H1 (cell line): ENCODE measurements at regions not wholly inside any gene's neighbourhood (a gene's known extent, or its start where the extent isn't known, plus 50 kb on each side); places are given as distances from the start of the nearest gene placed in this dataset.

Experiments used
- CTCF ChIA-PET: fragments of 300-600 bp; sonication (Branson Sonifier 250); formaldehyde crosslinking; loops from one replicate; lab custom pipeline; 2021; ENCODE audit not compliant: partially characterized antibody; lab: Charles Lee
- POLR2A ChIA-PET: fragments of 300-600 bp; sonication (Branson Sonifier 250); formaldehyde crosslinking; loops from one replicate; lab custom pipeline; 2021; ENCODE audit warnings: inconsistent platforms; ENCODE audit not compliant: partially characterized antibody; lab: Charles Lee
- DNase-seq, 2 experiments: peaks; one replicate each; pipeline versions ENCODE4 v3.0.0 to v3.0.0-alpha.2; 2010 to 2022; ENCODE audit warnings: low spot score in 2 of 2, low read depth in 1 of 2, mixed read lengths in 1 of 2
- FAIRE-seq: peaks from 2 replicates; lab custom pipeline; 2011; peaks lifted over from hg19 to GRCh38; lab: Jason Lieb, UNC
- H2AFZ ChIP-seq: 2 replicates; pipeline ENCODE4 v1.8.1; 2012; ENCODE audit warnings: low read length, inconsistent platforms
- H2AK5ac ChIP-seq: 2 replicates; pipeline ENCODE4 v1.6.1; 2013; ENCODE audit warnings: low read depth, low read length
- H2BK120ac ChIP-seq: replicated peaks from 2 replicates; pipeline ENCODE3; 2013; ENCODE audit warnings: low read depth, low read length, inconsistent platforms
- H2BK12ac ChIP-seq: 2 replicates; pipeline ENCODE4 v1.6.1; 2013; ENCODE audit warnings: low read depth, low read length
- H2BK15ac ChIP-seq: 2 replicates; pipeline ENCODE4 v1.6.1; 2013; ENCODE audit warnings: low read length
- H2BK20ac ChIP-seq: 2 replicates; pipeline ENCODE4 v1.6.1; 2013; ENCODE audit warnings: low read length
- H2BK5ac ChIP-seq: 2 replicates; pipeline ENCODE4 v1.6.1; 2013; ENCODE audit warnings: low read depth, low read length
- H3K14ac ChIP-seq: 2 replicates; pipeline ENCODE4 v1.6.1; 2013; ENCODE audit warnings: inconsistent platforms; ENCODE audit not compliant: insufficient read length
- H3K18ac ChIP-seq: 2 replicates; pipeline ENCODE4 v1.6.1; 2013; ENCODE audit warnings: low read length; ENCODE audit errors: extremely low read depth
- H3K23ac ChIP-seq: 2 replicates; pipeline ENCODE4 v1.6.1; 2013; ENCODE audit warnings: inconsistent platforms; ENCODE audit not compliant: insufficient read length
- H3K23me2 ChIP-seq: 2 replicates; pipeline ENCODE4 v1.6.1; 2013; ENCODE audit warnings: low read depth, low read length
- H3K27ac ChIP-seq: 2 replicates; pipeline ENCODE4 v1.6.1; 2011; ENCODE audit warnings: low read depth, low read length, inconsistent platforms
- H3K27me3 ChIP-seq, 4 experiments: replicated peaks in 1 of 4; 1 replicate in 1 of 4; 2 replicates in 3 of 4; pipeline versions ENCODE4 v1.6.1 to v1.8.1; 2011 to 2013; ENCODE audit warnings: low read length in 3 of 4, mild to moderate bottlenecking in 3 of 4, inconsistent platforms in 2 of 4, mixed read lengths in 2 of 4, moderate library complexity in 1 of 4; ENCODE audit not compliant: control insufficient read depth in 3 of 4, insufficient read depth in 3 of 4; ENCODE audit errors: extremely low read depth in 1 of 4
- H3K36me3 ChIP-seq, 4 experiments: 2 replicates each; pipeline versions ENCODE4 v1.6.1 to v1.8.1; 2011 to 2013; ENCODE audit warnings: mild to moderate bottlenecking in 4 of 4, low read length in 3 of 4, moderate library complexity in 2 of 4, control low read depth in 1 of 4, inconsistent platforms in 1 of 4; ENCODE audit not compliant: insufficient read depth in 4 of 4, control insufficient read depth in 2 of 4
- H3K4ac ChIP-seq: replicated peaks from 2 replicates; pipeline ENCODE3; 2013; ENCODE audit warnings: low read length, low read depth, mixed read lengths, inconsistent platforms; ENCODE audit not compliant: insufficient read length
- H3K4me1 ChIP-seq, 4 experiments: replicated peaks in 1 of 4; 1 replicate in 1 of 4; 2 replicates in 3 of 4; pipeline versions ENCODE4 v1.6.1 to v1.8.1; 2011 to 2013; ENCODE audit warnings: low read length in 3 of 4, inconsistent platforms in 2 of 4, mixed read lengths in 1 of 4; ENCODE audit not compliant: insufficient read depth in 4 of 4, control insufficient read depth in 3 of 4
- H3K4me2 ChIP-seq, 2 experiments: 2 replicates each; pipeline versions ENCODE4 v1.6.1 to v1.8.1; 2011 to 2013; ENCODE audit warnings: low read depth in 2 of 2, low read length in 2 of 2, control low read depth in 1 of 2, inconsistent platforms in 1 of 2, mild to moderate bottlenecking in 1 of 2; ENCODE audit not compliant: insufficient read depth in 1 of 2
- H3K4me3 ChIP-seq, 4 experiments: fragments of 200-600, 300-600 bp in 1 of 4; sonication (generic), shearing (Covaris generic), sonication (Bioruptor Twin) in 1 of 4; 2 replicates each; pipeline versions ENCODE4 v1.5.1 to v1.8.1; 2011 to 2016; ENCODE audit warnings: low read length in 4 of 4, low read depth in 3 of 4, control low read depth in 2 of 4, inconsistent platforms in 2 of 4, mild to moderate bottlenecking in 2 of 4, mixed read lengths in 1 of 4, moderate library complexity in 1 of 4; ENCODE audit not compliant: insufficient read depth in 2 of 4; ENCODE audit errors: extremely low read depth in 1 of 4
- H3K56ac ChIP-seq: replicated peaks from 2 replicates; pipeline ENCODE3; 2013; ENCODE audit warnings: low read depth, mild to moderate bottlenecking, mixed read lengths, low read length, inconsistent platforms; ENCODE audit not compliant: insufficient read length
- H3K79me1 ChIP-seq: 2 replicates; pipeline ENCODE4 v1.6.1; 2013; ENCODE audit warnings: low read depth, low read length, control low read depth
- H3K79me2 ChIP-seq, 2 experiments: 2 replicates each; pipeline versions ENCODE4 v1.6.1 to v1.8.1; 2012 to 2013; ENCODE audit warnings: low read length in 2 of 2, mild to moderate bottlenecking in 2 of 2, inconsistent platforms in 1 of 2; ENCODE audit not compliant: insufficient read depth in 2 of 2, control insufficient read depth in 1 of 2
- H3K9ac ChIP-seq, 4 experiments: replicated peaks in 1 of 4; 1 replicate in 1 of 4; 2 replicates in 3 of 4; pipeline versions ENCODE4 v1.6.1 to v1.8.1; 2011 to 2013; ENCODE audit warnings: low read depth in 3 of 4, low read length in 3 of 4, control low read depth in 2 of 4, mild to moderate bottlenecking in 2 of 4, moderate library complexity in 2 of 4, inconsistent platforms in 1 of 4; ENCODE audit errors: extremely low read depth in 1 of 4
- H3K9me3 ChIP-seq, 2 experiments: 2 replicates each; pipeline versions ENCODE4 v1.6.1 to v1.8.1; 2012 to 2013; ENCODE audit warnings: mild to moderate bottlenecking in 2 of 2, moderate library complexity in 2 of 2, control low read depth in 1 of 2, inconsistent platforms in 1 of 2, low read depth in 1 of 2, low read length in 1 of 2, mixed read lengths in 1 of 2; ENCODE audit not compliant: insufficient read depth in 2 of 2
- H4K20me1 ChIP-seq, 2 experiments: replicated peaks in 1 of 2; 2 replicates each; pipeline versions ENCODE3 to v1.8.1; 2011 to 2013; ENCODE audit warnings: inconsistent platforms in 2 of 2, low read length in 2 of 2, mild to moderate bottlenecking in 1 of 2; ENCODE audit not compliant: insufficient read depth in 2 of 2, control insufficient read depth in 1 of 2
- H4K5ac ChIP-seq: 2 replicates; pipeline ENCODE4 v1.6.1; 2013; ENCODE audit warnings: low read length, low read depth, mixed read lengths, inconsistent platforms; ENCODE audit not compliant: insufficient read length
- H4K8ac ChIP-seq: 2 replicates; pipeline ENCODE4 v1.8.0; 2013; ENCODE audit warnings: mild to moderate bottlenecking, moderate library complexity, low read length, inconsistent platforms; ENCODE audit not compliant: insufficient read depth; ENCODE audit errors: extremely low read depth
- H4K91ac ChIP-seq: replicated peaks from 2 replicates; pipeline ENCODE3; 2013; ENCODE audit warnings: low read length, mixed read lengths, inconsistent platforms; ENCODE audit not compliant: insufficient read length
- CEBPB ChIP-seq: IDR thresholded peaks from 2 replicates; pipeline ENCODE4 v1.6.1; 2012; ENCODE audit warnings: low read depth, low read length
- CTBP2 ChIP-seq: IDR thresholded peaks from 2 replicates; pipeline ENCODE4 v1.7.0; 2011; ENCODE audit warnings: borderline replicate concordance, mild to moderate bottlenecking, moderate library complexity, mixed read lengths, low read length; ENCODE audit not compliant: insufficient read depth, insufficient read length
- FOSL1 ChIP-seq: IDR thresholded peaks from 2 replicates; pipeline ENCODE4 v1.6.1; 2011; ENCODE audit warnings: mild to moderate bottlenecking, low read depth, low read length, moderate library complexity; ENCODE audit not compliant: insufficient read depth
- JUND ChIP-seq: IDR thresholded peaks from 2 replicates; pipeline ENCODE4 v1.6.1; 2011; ENCODE audit warnings: mild to moderate bottlenecking, improper control_type of control experiment, low read length
- KDM4A ChIP-seq: IDR thresholded peaks from one replicate; pipeline ENCODE4 v1.7.1; 2012; ENCODE audit warnings: low read depth, mild to moderate bottlenecking, moderate library complexity, low read length, inconsistent platforms; ENCODE audit not compliant: severe bottlenecking
- NANOG ChIP-seq: IDR thresholded peaks from 2 replicates; pipeline ENCODE4 v1.6.1; 2011; ENCODE audit warnings: low read length, low read depth, mild to moderate bottlenecking, inconsistent platforms; ENCODE audit not compliant: insufficient read depth, poor library complexity, severe bottlenecking
- NRF1 ChIP-seq: IDR thresholded peaks from 2 replicates; pipeline ENCODE4 v1.6.1; 2011; ENCODE audit warnings: mild to moderate bottlenecking, low read depth, low read length, improper control_type of control experiment
- PHF8 ChIP-seq: fragments of 200-600 bp; sonication (generic); conservative IDR thresholded peaks from 2 replicates; pipeline ENCODE4 v1.7.1; 2012; ENCODE audit warnings: low read depth, mild to moderate bottlenecking, inconsistent platforms, low read length, moderate library complexity
- RXRA ChIP-seq: IDR thresholded peaks from 2 replicates; pipeline ENCODE4 v1.6.1; 2011; ENCODE audit warnings: low read depth, mild to moderate bottlenecking, low read length, moderate library complexity; ENCODE audit not compliant: insufficient read depth
- SAP30 ChIP-seq: fragments of 300-600 bp; sonication (generic); IDR thresholded peaks from 2 replicates; pipeline ENCODE4 v1.7.1; 2012; ENCODE audit warnings: low read length, moderate library complexity, mild to moderate bottlenecking, inconsistent platforms; ENCODE audit not compliant: insufficient read depth, insufficient replicate concordance
- SP1 ChIP-seq: IDR thresholded peaks from 2 replicates; pipeline ENCODE4 v1.6.1; 2011; ENCODE audit warnings: low read depth, low read length
- SP2 ChIP-seq: IDR thresholded peaks from 2 replicates; pipeline ENCODE4 v1.6.1; 2012; ENCODE audit warnings: mild to moderate bottlenecking, low read length, inconsistent platforms
- WGBS, 2 experiments: shearing (Covaris generic) in 1 of 2; methylation state at CpG; one replicate each; pipeline versions ENCODE4 v1.1.6 to v1.1.7; 2013 to 2015; ENCODE audit warnings: low lambda C conversion rate in 2 of 2, mixed read lengths in 2 of 2, inconsistent platforms in 1 of 2, low coverage in 1 of 2, missing lambda C conversion rate in 1 of 2; ENCODE audit not compliant: insufficient replicate concordance in 2 of 2, insufficient coverage in 1 of 2, insufficient read length in 1 of 2; ENCODE audit errors: extremely low coverage in 1 of 2, missing lambda C conversion rate in 1 of 2; 5-methylcytosine and 5-hydroxymethylcytosine counted together

- Histone ChIP-seq H2BK120ac (no peak overlapping the region), H2BK20ac (no peak overlapping the region), H3K36me3 (no peaks in the 10 kb centered on the region), H4K20me1 (no peaks in the 10 kb centered on the region), H2AK5ac (no peak overlapping the region), H3K23me2 (no peaks in the 10 kb centered on the region), H3K27ac (no peak overlapping the region; the same call in 1 of the 2 replicates), H2BK15ac (no peak overlapping the region), H2BK5ac (no peak overlapping the region), H4K91ac (no peak overlapping the region), H3K9me3 (no peaks in the 10 kb centered on the region), H4K5ac (no peak overlapping the region), H4K8ac (no peak overlapping the region), H3K4me1 (peaks cover 0 to 3% (median 0%) of the 10 kb centered on the region in 4 experiments; a peak in 1 of 7 replicates), H3K18ac (no peak overlapping the region), H3K14ac (no peak overlapping the region), H3K27me3 (no peaks in the 10 kb centered on the region), H3K79me2 (no peaks in the 10 kb centered on the region), H2AFZ (no peak overlapping the region), H3K9ac (no peak overlapping the region), H3K56ac (no peak overlapping the region), H2BK12ac (no peak overlapping the region), H3K4me3 (no peak overlapping the region), H3K23ac (no peak overlapping the region), H3K79me1 (no peaks in the 10 kb centered on the region), H3K4ac (no peak overlapping the region), H3K4me2 (no peak overlapping the region)
- FAIRE-seq, result no peak
- no peak for DNase-seq
- WGBS, 2 experiments, result 95% methylated on average over 5 of the region's 5 CpGs; no CpG with 5 or more reads in 1 of the 2 experiments
- ChIA-PET POLR2A (no interaction called here), CTCF (interaction anchor here (1.3 kb wide), 1 partner anchor 136 kb away, joined by 3 read pairs; no protein-coding TSS in a partner anchor)
- no peak for TF ChIP-seq FOSL1
- no peak for TF ChIP-seq RXRA
- TF ChIP-seq SP2, result no peak
- TF ChIP-seq NRF1, result no peak
- no peak for TF ChIP-seq CTBP2
- no peak for TF ChIP-seq KDM4A
- no peak for TF ChIP-seq NANOG
- TF ChIP-seq PHF8, result no peak
- no peak for TF ChIP-seq SP1
- no peak for TF ChIP-seq CEBPB
- no peak for TF ChIP-seq JUND
- TF ChIP-seq SAP30, result no peak
These were observed 259.3 kb downstream of the DCDC2C start for GRCh38 chr2:3962719-3963118.
